Loucy (cell line): ENCODE measurements at regions not wholly inside any gene's neighbourhood (a gene's known extent, or its start where the extent isn't known, plus 50 kb on each side); places are given as distances from the start of the nearest gene placed in this dataset.

Experiments used
- H2AFZ ChIP-seq: fragments of 200-600 bp; sonication (generic); 2 replicates; pipeline ENCODE4 v1.6.0; 2016; ENCODE audit warnings: antibody characterized with exemption, mild to moderate bottlenecking, low read length, moderate library complexity
- H3F3A ChIP-seq: fragments of 200-600 bp; 2 replicates; pipeline ENCODE4 v1.6.0; 2016; ENCODE audit warnings: antibody characterized with exemption, low read depth, mild to moderate bottlenecking
- H3K27me3 ChIP-seq: fragments of 200-600 bp; sonication (generic); 2 replicates; pipeline ENCODE4 v1.6.1; 2014; ENCODE audit warnings: low read length, mild to moderate bottlenecking; ENCODE audit not compliant: insufficient read depth, poor library complexity, severe bottlenecking
- H3K36me3 ChIP-seq: fragments of 200-600 bp; sonication (generic); 2 replicates; pipeline ENCODE4 v1.6.1; 2016; ENCODE audit warnings: low read length; ENCODE audit not compliant: insufficient read depth
- H3K4me1 ChIP-seq: fragments of 200-600 bp; sonication (generic); 2 replicates; pipeline ENCODE4 v1.5.1; 2014; ENCODE audit warnings: low read length, mild to moderate bottlenecking; ENCODE audit not compliant: insufficient read depth, poor library complexity, severe bottlenecking
- H3K4me2 ChIP-seq: fragments of 200-600 bp; sonication (generic); 2 replicates; pipeline ENCODE4 v1.6.0; 2014; ENCODE audit warnings: antibody characterized with exemption, low read length, low read depth, mild to moderate bottlenecking; ENCODE audit not compliant: poor library complexity, severe bottlenecking
- H3K4me3 ChIP-seq: fragments of 200-600 bp; sonication (generic); 2 replicates; pipeline ENCODE4 v1.5.1; 2014; ENCODE audit warnings: low read length, mild to moderate bottlenecking, mixed read lengths; ENCODE audit not compliant: poor library complexity, severe bottlenecking
- H3K79me2 ChIP-seq: fragments of 200-600 bp; sonication (generic); 2 replicates; pipeline ENCODE4 v1.6.1; 2014; ENCODE audit warnings: low read length; ENCODE audit not compliant: insufficient read depth
- H3K9ac ChIP-seq: fragments of 200-600 bp; sonication (generic); 2 replicates; pipeline ENCODE4 v1.6.0; 2014; ENCODE audit warnings: mild to moderate bottlenecking, low read depth, low read length, moderate library complexity; ENCODE audit not compliant: poor library complexity, severe bottlenecking
- H3K9me2 ChIP-seq: fragments of 200-600 bp; sonication (generic); replicated peaks from 2 replicates; pipeline ENCODE4 v1.6.1; 2016; ENCODE audit warnings: low read depth, low read length, mixed read lengths
- H3K9me3 ChIP-seq: fragments of 200-600 bp; sonication (generic); 2 replicates; pipeline ENCODE4 v1.6.1; 2014; ENCODE audit warnings: mild to moderate bottlenecking, antibody characterized with exemption, low read length, low read depth; ENCODE audit not compliant: insufficient read depth
- H4K20me1 ChIP-seq: fragments of 200-600 bp; sonication (generic); 2 replicates; pipeline ENCODE4 v1.6.0; 2014; ENCODE audit warnings: antibody characterized with exemption, low read length, mild to moderate bottlenecking; ENCODE audit not compliant: insufficient read depth, poor library complexity, severe bottlenecking
- CTCF ChIP-seq: fragments of 200-600 bp; sonication (generic); conservative IDR thresholded peaks from 2 replicates; pipeline ENCODE4 v1.5.1; 2014; ENCODE audit warnings: mild to moderate bottlenecking, antibody characterized with exemption, low read length
- EZH2phosphoT487 ChIP-seq: fragments of 200-600 bp; IDR thresholded peaks from 2 replicates; pipeline ENCODE4 v1.6.1; 2018; ENCODE audit warnings: antibody characterized with exemption, mild to moderate bottlenecking, moderate library complexity, borderline replicate concordance

GRCh38 chr5:120160124-120160895 is 303.8 kb upstream of the PRR16 start:
- H3K27me3 ChIP-seq: no peaks in the 10 kb centered on the region
- no peaks in the 10 kb centered on the region for H3K9me2 ChIP-seq
- H3K79me2 ChIP-seq: no peaks in the 10 kb centered on the region
- H2AFZ ChIP-seq: no peak overlapping the region
- TF ChIP-seq CTCF: no peak
- no peak overlapping the region for H3K4me2 ChIP-seq
- H4K20me1 ChIP-seq: no peaks in the 10 kb centered on the region
- no peaks in the 10 kb centered on the region for H3K36me3 ChIP-seq
- H3K9ac ChIP-seq: no peak overlapping the region
- H3K4me1 ChIP-seq: no peaks in the 10 kb centered on the region
- no peaks in the 10 kb centered on the region for H3K9me3 ChIP-seq
- H3F3A ChIP-seq: no peaks in the 10 kb centered on the region
- no peak overlapping the region for H3K4me3 ChIP-seq

GRCh38 chr5:120162321-120162720 is 301.8 kb upstream of the PRR16 start:
- Histone ChIP-seq H3K4me1 (no peaks in the 10 kb centered on the region), H3K4me2 (no peak overlapping the region), H3F3A (no peaks in the 10 kb centered on the region), H3K4me3 (no peak overlapping the region), H4K20me1 (no peaks in the 10 kb centered on the region), H2AFZ (no peak overlapping the region), H3K9me2 (no peaks in the 10 kb centered on the region), H3K27me3 (no peaks in the 10 kb centered on the region), H3K79me2 (no peaks in the 10 kb centered on the region), H3K9ac (no peak overlapping the region), H3K9me3 (no peaks in the 10 kb centered on the region), H3K36me3 (no peaks in the 10 kb centered on the region)
- no peak for TF ChIP-seq CTCF

GRCh38 chr5:120164037-120164436 is 300.1 kb upstream of the PRR16 start:
- H3K36me3 ChIP-seq: no peaks in the 10 kb centered on the region
- no peaks in the 10 kb centered on the region for H4K20me1 ChIP-seq
- TF ChIP-seq CTCF: no peak
- TF ChIP-seq EZH2phosphoT487: no peak
- H2AFZ ChIP-seq: no peak overlapping the region
- H3K27me3 ChIP-seq: no peaks in the 10 kb centered on the region
- H3K9me2 ChIP-seq: no peaks in the 10 kb centered on the region
- H3K4me2 ChIP-seq: no peak overlapping the region
- H3K9me3 ChIP-seq: no peaks in the 10 kb centered on the region
- no peaks in the 10 kb centered on the region for H3K4me1 ChIP-seq
- H3K4me3 ChIP-seq: no peak overlapping the region
- no peak overlapping the region for H3K9ac ChIP-seq
- H3F3A ChIP-seq: no peaks in the 10 kb centered on the region
- H3K79me2 ChIP-seq: no peaks in the 10 kb centered on the region
